ENCODE measurements at regions not wholly inside any gene's neighbourhood (a gene's known extent, or its start where the extent isn't known, plus 50 kb on each side); places are given as distances from the start of the nearest gene placed in this dataset.

- TF ChIP-seq, protein P1, sequence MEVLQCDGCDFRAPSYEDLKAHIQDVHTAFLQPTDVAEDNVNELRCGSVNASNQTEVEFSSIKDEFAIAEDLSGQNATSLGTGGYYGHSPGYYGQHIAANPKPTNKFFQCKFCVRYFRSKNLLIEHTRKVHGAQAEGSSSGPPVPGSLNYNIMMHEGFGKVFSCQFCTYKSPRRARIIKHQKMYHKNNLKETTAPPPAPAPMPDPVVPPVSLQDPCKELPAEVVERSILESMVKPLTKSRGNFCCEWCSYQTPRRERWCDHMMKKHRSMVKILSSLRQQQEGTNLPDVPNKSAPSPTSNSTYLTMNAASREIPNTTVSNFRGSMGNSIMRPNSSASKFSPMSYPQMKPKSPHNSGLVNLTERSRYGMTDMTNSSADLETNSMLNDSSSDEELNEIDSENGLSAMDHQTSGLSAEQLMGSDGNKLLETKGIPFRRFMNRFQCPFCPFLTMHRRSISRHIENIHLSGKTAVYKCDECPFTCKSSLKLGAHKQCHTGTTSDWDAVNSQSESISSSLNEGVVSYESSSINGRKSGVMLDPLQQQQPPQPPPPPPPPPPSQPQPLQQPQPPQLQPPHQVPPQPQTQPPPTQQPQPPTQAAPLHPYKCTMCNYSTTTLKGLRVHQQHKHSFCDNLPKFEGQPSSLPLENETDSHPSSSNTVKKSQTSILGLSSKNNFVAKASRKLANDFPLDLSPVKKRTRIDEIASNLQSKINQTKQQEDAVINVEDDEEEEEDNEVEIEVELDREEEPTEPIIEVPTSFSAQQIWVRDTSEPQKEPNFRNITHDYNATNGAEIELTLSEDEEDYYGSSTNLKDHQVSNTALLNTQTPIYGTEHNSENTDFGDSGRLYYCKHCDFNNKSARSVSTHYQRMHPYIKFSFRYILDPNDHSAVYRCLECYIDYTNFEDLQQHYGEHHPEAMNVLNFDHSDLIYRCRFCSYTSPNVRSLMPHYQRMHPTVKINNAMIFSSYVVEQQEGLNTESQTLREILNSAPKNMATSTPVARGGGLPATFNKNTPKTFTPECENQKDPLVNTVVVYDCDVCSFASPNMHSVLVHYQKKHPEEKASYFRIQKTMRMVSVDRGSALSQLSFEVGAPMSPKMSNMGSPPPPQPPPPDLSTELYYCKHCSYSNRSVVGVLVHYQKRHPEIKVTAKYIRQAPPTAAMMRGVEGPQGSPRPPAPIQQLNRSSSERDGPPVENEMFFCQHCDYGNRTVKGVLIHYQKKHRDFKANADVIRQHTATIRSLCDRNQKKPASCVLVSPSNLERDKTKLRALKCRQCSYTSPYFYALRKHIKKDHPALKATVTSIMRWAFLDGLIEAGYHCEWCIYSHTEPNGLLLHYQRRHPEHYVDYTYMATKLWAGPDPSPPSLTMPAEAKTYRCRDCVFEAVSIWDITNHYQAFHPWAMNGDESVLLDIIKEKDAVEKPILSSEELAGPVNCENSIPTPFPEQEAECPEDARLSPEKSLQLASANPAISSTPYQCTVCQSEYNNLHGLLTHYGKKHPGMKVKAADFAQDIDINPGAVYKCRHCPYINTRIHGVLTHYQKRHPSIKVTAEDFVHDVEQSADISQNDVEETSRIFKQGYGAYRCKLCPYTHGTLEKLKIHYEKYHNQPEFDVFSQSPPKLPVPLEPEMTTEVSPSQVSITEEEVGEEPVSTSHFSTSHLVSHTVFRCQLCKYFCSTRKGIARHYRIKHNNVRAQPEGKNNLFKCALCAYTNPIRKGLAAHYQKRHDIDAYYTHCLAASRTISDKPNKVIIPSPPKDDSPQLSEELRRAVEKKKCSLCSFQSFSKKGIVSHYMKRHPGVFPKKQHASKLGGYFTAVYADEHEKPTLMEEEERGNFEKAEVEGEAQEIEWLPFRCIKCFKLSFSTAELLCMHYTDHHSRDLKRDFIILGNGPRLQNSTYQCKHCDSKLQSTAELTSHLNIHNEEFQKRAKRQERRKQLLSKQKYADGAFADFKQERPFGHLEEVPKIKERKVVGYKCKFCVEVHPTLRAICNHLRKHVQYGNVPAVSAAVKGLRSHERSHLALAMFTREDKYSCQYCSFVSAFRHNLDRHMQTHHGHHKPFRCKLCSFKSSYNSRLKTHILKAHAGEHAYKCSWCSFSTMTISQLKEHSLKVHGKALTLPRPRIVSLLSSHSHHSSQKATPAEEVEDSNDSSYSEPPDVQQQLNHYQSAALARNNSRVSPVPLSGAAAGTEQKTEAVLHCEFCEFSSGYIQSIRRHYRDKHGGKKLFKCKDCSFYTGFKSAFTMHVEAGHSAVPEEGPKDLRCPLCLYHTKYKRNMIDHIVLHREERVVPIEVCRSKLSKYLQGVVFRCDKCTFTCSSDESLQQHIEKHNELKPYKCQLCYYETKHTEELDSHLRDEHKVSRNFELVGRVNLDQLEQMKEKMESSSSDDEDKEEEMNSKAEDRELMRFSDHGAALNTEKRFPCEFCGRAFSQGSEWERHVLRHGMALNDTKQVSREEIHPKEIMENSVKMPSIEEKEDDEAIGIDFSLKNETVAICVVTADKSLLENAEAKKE (CRISPR knock-in tag; IDR thresholded peaks at IDR 0.05) = no peak
- TF ChIP-seq, protein P2, sequence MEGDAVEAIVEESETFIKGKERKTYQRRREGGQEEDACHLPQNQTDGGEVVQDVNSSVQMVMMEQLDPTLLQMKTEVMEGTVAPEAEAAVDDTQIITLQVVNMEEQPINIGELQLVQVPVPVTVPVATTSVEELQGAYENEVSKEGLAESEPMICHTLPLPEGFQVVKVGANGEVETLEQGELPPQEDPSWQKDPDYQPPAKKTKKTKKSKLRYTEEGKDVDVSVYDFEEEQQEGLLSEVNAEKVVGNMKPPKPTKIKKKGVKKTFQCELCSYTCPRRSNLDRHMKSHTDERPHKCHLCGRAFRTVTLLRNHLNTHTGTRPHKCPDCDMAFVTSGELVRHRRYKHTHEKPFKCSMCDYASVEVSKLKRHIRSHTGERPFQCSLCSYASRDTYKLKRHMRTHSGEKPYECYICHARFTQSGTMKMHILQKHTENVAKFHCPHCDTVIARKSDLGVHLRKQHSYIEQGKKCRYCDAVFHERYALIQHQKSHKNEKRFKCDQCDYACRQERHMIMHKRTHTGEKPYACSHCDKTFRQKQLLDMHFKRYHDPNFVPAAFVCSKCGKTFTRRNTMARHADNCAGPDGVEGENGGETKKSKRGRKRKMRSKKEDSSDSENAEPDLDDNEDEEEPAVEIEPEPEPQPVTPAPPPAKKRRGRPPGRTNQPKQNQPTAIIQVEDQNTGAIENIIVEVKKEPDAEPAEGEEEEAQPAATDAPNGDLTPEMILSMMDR (conservative IDR thresholded peaks at IDR 0.05; ENCODE audit: low read depth in 2 of 2) = no peak
- no peak for TF ChIP-seq ZNF331 (CRISPR knock-in tag; IDR thresholded peaks at IDR 0.05; ENCODE audit: low read depth)
- TF ChIP-seq, protein P3, sequence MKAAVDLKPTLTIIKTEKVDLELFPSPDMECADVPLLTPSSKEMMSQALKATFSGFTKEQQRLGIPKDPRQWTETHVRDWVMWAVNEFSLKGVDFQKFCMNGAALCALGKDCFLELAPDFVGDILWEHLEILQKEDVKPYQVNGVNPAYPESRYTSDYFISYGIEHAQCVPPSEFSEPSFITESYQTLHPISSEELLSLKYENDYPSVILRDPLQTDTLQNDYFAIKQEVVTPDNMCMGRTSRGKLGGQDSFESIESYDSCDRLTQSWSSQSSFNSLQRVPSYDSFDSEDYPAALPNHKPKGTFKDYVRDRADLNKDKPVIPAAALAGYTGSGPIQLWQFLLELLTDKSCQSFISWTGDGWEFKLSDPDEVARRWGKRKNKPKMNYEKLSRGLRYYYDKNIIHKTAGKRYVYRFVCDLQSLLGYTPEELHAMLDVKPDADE (IDR thresholded peaks at IDR 0.05) = no peak
- no peak for TF ChIP-seq JUNB (IDR thresholded peaks at IDR 0.05; ENCODE audit: unreplicated experiment)
Measured at GRCh38 chrX:9110808-9111207, 76.9 kb upstream of the FAM9B start (continued).

- Mint-ChIP-seq H3K4me3 (no peak overlapping the region), H3K4me1 (0 out of 3 replicates have a peak, but pooled peaks cover 2% of the 10 kb centered on the region), H3K27ac (no peak overlapping the region), H3K9me3 (no peaks in the 10 kb centered on the region), H3K27me3 (ENCODE audit: insufficient read depth, low read depth, poor library complexity) (no peaks in the 10 kb centered on the region), H3K36me3 (ENCODE audit: low read depth) (no peaks in the 10 kb centered on the region)
- no peaks in the 10 kb centered on the region for H3K9me2 ChIP-seq (ENCODE audit: insufficient read depth)
- ATAC-seq = no peak
- no peak overlapping the region for H3K4me3 ChIP-seq
- H3K27ac ChIP-seq (ENCODE audit: low read depth) = no peak overlapping the region
- H4K20me1 ChIP-seq (replicated peaks; ENCODE audit: insufficient read depth) = no peaks in the 10 kb centered on the region
- no peak overlapping the region for H2AFZ ChIP-seq
- H3K36me3 ChIP-seq (ENCODE audit: insufficient read depth) = no peaks in the 10 kb centered on the region
- H3F3A ChIP-seq (replicated peaks; ENCODE audit: low read depth) = no peaks in the 10 kb centered on the region
- no peak overlapping the region for H3K4me2 ChIP-seq
- H3K4me1 ChIP-seq (ENCODE audit: insufficient read depth) = no peaks in the 10 kb centered on the region; the same call in 1 of the 2 replicates
- no peaks in the 10 kb centered on the region for H3K27me3 ChIP-seq (ENCODE audit: insufficient read depth)
- H3K79me2 ChIP-seq (replicated peaks; ENCODE audit: insufficient read depth) = no peaks in the 10 kb centered on the region
- no peak for DNase-seq (ENCODE audit: low spot score)
- TF ChIP-seq CREB1 (CRISPR knock-in tag; IDR thresholded peaks at IDR 0.05; ENCODE audit: low read depth) (no peak), EZH2phosphoT487 (IDR thresholded peaks at IDR 0.05; ENCODE audit: unreplicated experiment) (no peak)
- TF ChIP-seq, protein P4, sequence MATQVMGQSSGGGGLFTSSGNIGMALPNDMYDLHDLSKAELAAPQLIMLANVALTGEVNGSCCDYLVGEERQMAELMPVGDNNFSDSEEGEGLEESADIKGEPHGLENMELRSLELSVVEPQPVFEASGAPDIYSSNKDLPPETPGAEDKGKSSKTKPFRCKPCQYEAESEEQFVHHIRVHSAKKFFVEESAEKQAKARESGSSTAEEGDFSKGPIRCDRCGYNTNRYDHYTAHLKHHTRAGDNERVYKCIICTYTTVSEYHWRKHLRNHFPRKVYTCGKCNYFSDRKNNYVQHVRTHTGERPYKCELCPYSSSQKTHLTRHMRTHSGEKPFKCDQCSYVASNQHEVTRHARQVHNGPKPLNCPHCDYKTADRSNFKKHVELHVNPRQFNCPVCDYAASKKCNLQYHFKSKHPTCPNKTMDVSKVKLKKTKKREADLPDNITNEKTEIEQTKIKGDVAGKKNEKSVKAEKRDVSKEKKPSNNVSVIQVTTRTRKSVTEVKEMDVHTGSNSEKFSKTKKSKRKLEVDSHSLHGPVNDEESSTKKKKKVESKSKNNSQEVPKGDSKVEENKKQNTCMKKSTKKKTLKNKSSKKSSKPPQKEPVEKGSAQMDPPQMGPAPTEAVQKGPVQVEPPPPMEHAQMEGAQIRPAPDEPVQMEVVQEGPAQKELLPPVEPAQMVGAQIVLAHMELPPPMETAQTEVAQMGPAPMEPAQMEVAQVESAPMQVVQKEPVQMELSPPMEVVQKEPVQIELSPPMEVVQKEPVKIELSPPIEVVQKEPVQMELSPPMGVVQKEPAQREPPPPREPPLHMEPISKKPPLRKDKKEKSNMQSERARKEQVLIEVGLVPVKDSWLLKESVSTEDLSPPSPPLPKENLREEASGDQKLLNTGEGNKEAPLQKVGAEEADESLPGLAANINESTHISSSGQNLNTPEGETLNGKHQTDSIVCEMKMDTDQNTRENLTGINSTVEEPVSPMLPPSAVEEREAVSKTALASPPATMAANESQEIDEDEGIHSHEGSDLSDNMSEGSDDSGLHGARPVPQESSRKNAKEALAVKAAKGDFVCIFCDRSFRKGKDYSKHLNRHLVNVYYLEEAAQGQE (IDR thresholded peaks at IDR 0.05; ENCODE audit: unreplicated experiment) = no peak
Measured at GRCh38 chrX:9114245-9114644, 80.3 kb upstream of the FAM9B start.

Measured in GM23338 (cell line).